ENCODE measurements at regions not wholly inside any gene's neighbourhood (a gene's known extent, or its start where the extent isn't known, plus 50 kb on each side); places are given as distances from the start of the nearest gene placed in this dataset.
"Not testable (repeated sequence)": the region's sequence is repeated elsewhere in the genome, so short reads cannot be mapped to it uniquely, and the experiment has no call there.

DNA sequence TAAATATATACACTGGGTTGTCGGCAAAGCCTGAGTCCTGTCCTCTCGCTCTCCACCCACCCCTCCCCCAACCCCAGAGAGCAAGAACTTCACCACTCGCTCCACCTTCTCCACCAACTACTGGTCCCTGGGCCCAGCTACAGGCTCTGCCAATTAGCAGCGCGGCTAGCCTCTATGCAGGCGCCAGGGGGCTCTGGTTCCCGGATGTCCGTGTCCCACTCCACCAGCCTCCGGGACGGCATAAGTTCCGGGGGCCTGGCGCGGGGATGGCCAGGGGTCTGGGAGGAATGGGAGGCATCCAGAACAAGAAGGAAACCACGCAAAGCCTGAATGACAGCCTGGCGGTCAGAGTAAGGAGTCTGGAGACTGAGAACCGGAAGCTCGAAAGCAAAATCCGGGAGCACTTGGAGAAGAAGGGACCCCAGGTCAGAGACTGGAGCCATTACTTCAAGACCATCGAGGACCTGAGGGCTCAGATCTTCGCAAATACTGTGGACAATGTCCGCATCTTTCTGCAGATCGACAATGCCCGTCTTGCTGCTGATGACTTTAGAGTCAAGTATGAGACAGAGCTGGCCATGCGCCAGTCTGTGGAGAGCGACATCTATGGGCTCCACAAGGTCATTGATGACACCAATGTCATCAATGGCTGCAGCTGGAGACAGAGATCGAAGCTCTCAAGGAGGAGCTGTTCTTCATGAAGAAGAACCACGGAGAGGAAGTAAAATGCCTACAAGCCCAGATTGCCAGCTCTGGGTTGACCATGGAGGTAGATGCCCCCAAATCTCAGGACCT, 224.3 kb upstream of the ID4 start:
- H3K4me2 ChIP-seq (ENCODE audit: low read depth, low read length); H4K91ac ChIP-seq (ENCODE audit: insufficient read depth, low read depth, low read length); dilution Hi-C loops (cut with HindIII; ENCODE audit: low sequenced_read_pairs, unreplicated experiment); H2BK20ac ChIP-seq (ENCODE audit: low read depth, low read length); H3K9ac ChIP-seq (ENCODE audit: low read depth, low read length); CTCF ChIA-PET; H4K20me1 ChIP-seq (ENCODE audit: insufficient read depth, low read length); H4K5ac ChIP-seq (ENCODE audit: low read depth, low read length); in situ Hi-C loops (cut with MboI; ENCODE audit: low sequenced_read_pairs); H3K18ac ChIP-seq (ENCODE audit: low read depth, low read length); H3K4me1 ChIP-seq (ENCODE audit: control insufficient read depth, insufficient read depth, low read length); H2AK5ac ChIP-seq (ENCODE audit: low read depth, low read length); H2AFZ ChIP-seq (replicated peaks; ENCODE audit: low read length, poor library complexity); ATAC-seq (ENCODE audit: low read depth); H3K27ac ChIP-seq (ENCODE audit: insufficient read depth, low read length); BruUV-seq (replicated peaks); H3K79me1 ChIP-seq (ENCODE audit: low read depth in 1 of 2, low read length in 2 of 2); H3K4me3 ChIP-seq (ENCODE audit: insufficient read depth, low read depth, low read length); H2BK120ac ChIP-seq (ENCODE audit: low read depth, low read length); H3K14ac ChIP-seq (replicated peaks; ENCODE audit: low read depth, low read length); H3K36me3 ChIP-seq (ENCODE audit: control insufficient read depth, insufficient read depth, low read length); H3K27me3 ChIP-seq (ENCODE audit: control insufficient read depth, insufficient read depth, low read length); H4K8ac ChIP-seq (ENCODE audit: low read depth in 2 of 2, low read length in 2 of 2); H3K4ac ChIP-seq (ENCODE audit: low read depth, low read length); POLR2A ChIA-PET (ENCODE audit: unreplicated experiment); intact Hi-C loops (cut with micrococcal nuclease); H3K23ac ChIP-seq (ENCODE audit: low read depth, low read length); H2BK5ac ChIP-seq (ENCODE audit: low read depth, low read length, poor library complexity, severe bottlenecking); H3K9me1 ChIP-seq (ENCODE audit: insufficient read depth, low read length); H2BK15ac ChIP-seq (ENCODE audit: low read depth, low read length); H2AK9ac ChIP-seq (replicated peaks; ENCODE audit: low read depth, low read length, poor library complexity); H3K56ac ChIP-seq (ENCODE audit: extremely low read depth, insufficient read depth, low read length); DNase-seq: not testable (repeated sequence)
- peaks cover 14% of the 10 kb centered on the region for H3K9me3 ChIP-seq (ENCODE audit: control insufficient read depth, insufficient read depth, low read length)
- 92% methylated on average over 14 of the region's 27 CpGs; no CpG with 5 or more reads in 1 of the 2 experiments for WGBS, 2 experiments (ENCODE audit: extremely low coverage in 2 of 2, insufficient read length in 1 of 2)

All from IMR-90 (cell line).